B cell (primary cell): ENCODE measurements at regions not wholly inside any gene's neighbourhood (a gene's known extent, or its start where the extent isn't known, plus 50 kb on each side); places are given as distances from the start of the nearest gene placed in this dataset.

Experiments
- EZH2 ChIP-seq: IDR thresholded peaks from 2 replicates; pipeline ENCODE4 v1.6.1; 2012; ENCODE audit warnings: borderline replicate concordance, low read depth, mild to moderate bottlenecking, moderate library complexity, low read length; ENCODE audit not compliant: insufficient read depth, poor library complexity, severe bottlenecking
- TF ChIP-seq, protein P1 (sequence below): fragments of 200-600 bp; IDR thresholded peaks from one replicate; pipeline ENCODE4 v1.8.0; 2022; ENCODE audit warnings: antibody characterized with exemption, mild to moderate bottlenecking

GRCh38 chr16:61323456-61323855, 712.8 kb downstream of the CDH8 start:
- TF ChIP-seq, protein P1, sequence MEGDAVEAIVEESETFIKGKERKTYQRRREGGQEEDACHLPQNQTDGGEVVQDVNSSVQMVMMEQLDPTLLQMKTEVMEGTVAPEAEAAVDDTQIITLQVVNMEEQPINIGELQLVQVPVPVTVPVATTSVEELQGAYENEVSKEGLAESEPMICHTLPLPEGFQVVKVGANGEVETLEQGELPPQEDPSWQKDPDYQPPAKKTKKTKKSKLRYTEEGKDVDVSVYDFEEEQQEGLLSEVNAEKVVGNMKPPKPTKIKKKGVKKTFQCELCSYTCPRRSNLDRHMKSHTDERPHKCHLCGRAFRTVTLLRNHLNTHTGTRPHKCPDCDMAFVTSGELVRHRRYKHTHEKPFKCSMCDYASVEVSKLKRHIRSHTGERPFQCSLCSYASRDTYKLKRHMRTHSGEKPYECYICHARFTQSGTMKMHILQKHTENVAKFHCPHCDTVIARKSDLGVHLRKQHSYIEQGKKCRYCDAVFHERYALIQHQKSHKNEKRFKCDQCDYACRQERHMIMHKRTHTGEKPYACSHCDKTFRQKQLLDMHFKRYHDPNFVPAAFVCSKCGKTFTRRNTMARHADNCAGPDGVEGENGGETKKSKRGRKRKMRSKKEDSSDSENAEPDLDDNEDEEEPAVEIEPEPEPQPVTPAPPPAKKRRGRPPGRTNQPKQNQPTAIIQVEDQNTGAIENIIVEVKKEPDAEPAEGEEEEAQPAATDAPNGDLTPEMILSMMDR: no peak
- no peak for TF ChIP-seq EZH2
